GM19468 (cell line): ENCODE measurements at regions not wholly inside any gene's neighbourhood (a gene's known extent, or its start where the extent isn't known, plus 50 kb on each side); places are given as distances from the start of the nearest gene placed in this dataset.

Experiments
- ATAC-seq: cut with Tn5 transposase; IDR thresholded peaks from one replicate; pipeline ENCODE4 v1.9.1; 2021; ENCODE audit warnings: mild to moderate bottlenecking, moderate library complexity, moderate number of reproducible peaks; ENCODE audit not compliant: unreplicated experiment; ENCODE audit errors: extremely low read depth

- no peak for ATAC-seq
Measured at GRCh38 chr12:124094733-124095132, 121.7 kb downstream of the ZNF664 start.

GRCh38 chr12:124096109-124096508, 123.1 kb downstream of the ZNF664 start:
- ATAC-seq: no peak

- no peak for ATAC-seq
Measured at GRCh38 chr12:124096869-124097434, 123.9 kb downstream of the ZNF664 start.

GRCh38 chr12:124097701-124098100, 124.7 kb downstream of the ZNF664 start:
- no peak for ATAC-seq

- ATAC-seq: no peak
Measured at GRCh38 chr12:124098101-124098757, 125.2 kb downstream of the ZNF664 start.

- no peak for ATAC-seq
Measured at GRCh38 chr12:124098887-124099286, 125.9 kb downstream of the ZNF664 start.

- ATAC-seq: no peak
Measured at GRCh38 chr12:124099661-124100060, 126.6 kb downstream of the ZNF664 start.

- no peak for ATAC-seq
Measured at GRCh38 chr12:124100572-124101178, 127.7 kb downstream of the ZNF664 start.

- ATAC-seq: no peak
Measured at GRCh38 chr12:124105546-124105945, 132.5 kb downstream of the ZNF664 start.

- no peak for ATAC-seq
Measured at GRCh38 chr12:124107351-124107750, 134.3 kb downstream of the ZNF664 start.

GRCh38 chr12:124109760-124110159, 136.7 kb downstream of the ZNF664 start:
- no peak for ATAC-seq

- no peak for ATAC-seq
Measured at GRCh38 chr12:124110372-124110883, 137.4 kb downstream of the ZNF664 start.

- ATAC-seq: no peak
Measured at GRCh38 chr12:124111006-124111405, 138.0 kb downstream of the ZNF664 start.

GRCh38 chr12:124114316-124114715, 141.3 kb downstream of the ZNF664 start:
- no peak for ATAC-seq

- no peak for ATAC-seq
Measured at GRCh38 chr12:124115496-124115895, 142.5 kb downstream of the ZNF664 start.

GRCh38 chr12:124115976-124116690, 143.1 kb downstream of the ZNF664 start:
- no peak for ATAC-seq

- ATAC-seq: no peak
Measured at GRCh38 chr12:124120739-124121138, 147.7 kb downstream of the ZNF664 start.

GRCh38 chr12:124122722-124123121, 149.7 kb downstream of the ZNF664 start:
- ATAC-seq: no peak

- ATAC-seq: no peak
Measured at GRCh38 chr12:124123296-124124000, 150.4 kb downstream of the ZNF664 start.

- peak; percentile 31 for ATAC-seq
Measured at GRCh38 chr12:124125203-124125871, 152.3 kb downstream of the ZNF664 start.
